GM23338 (cell line): ENCODE measurements at regions not wholly inside any gene's neighbourhood (a gene's known extent, or its start where the extent isn't known, plus 50 kb on each side); places are given as distances from the start of the nearest gene placed in this dataset.

Experiments
- ATAC-seq: fragments of 200-7000 bp; cut with Tn5 transposase; 3 replicates; pipeline ENCODE4 v1.9.1; 2020
- DNase-seq: peaks from one replicate; pipeline ENCODE4 v3.0.0-alpha.2; 2015; ENCODE audit warnings: low spot score
- H2AFZ ChIP-seq: fragments of 200-600 bp; sonication (generic); 2 replicates; pipeline ENCODE4 v1.8.0; 2016; ENCODE audit warnings: antibody characterized with exemption, mild to moderate bottlenecking, moderate library complexity
- H3F3A ChIP-seq: fragments of 200-600 bp; sonication (generic); replicated peaks from 2 replicates; pipeline ENCODE4 v1.8.0; 2017; ENCODE audit warnings: antibody characterized with exemption, mixed run types, low read depth
- H3K27ac ChIP-seq: fragments of 200-600 bp; sonication (generic); 2 replicates; pipeline ENCODE4 v1.6.1; 2016; ENCODE audit warnings: low read depth
- H3K27me3 ChIP-seq: fragments of 200-600 bp; sonication (generic); 2 replicates; pipeline ENCODE4 v1.8.0; 2016; ENCODE audit warnings: mild to moderate bottlenecking, mixed run types, moderate library complexity; ENCODE audit not compliant: insufficient read depth
- H3K36me3 ChIP-seq: fragments of 200-600 bp; sonication (generic); 2 replicates; pipeline ENCODE4 v1.8.0; 2016; ENCODE audit warnings: mild to moderate bottlenecking; ENCODE audit not compliant: insufficient read depth
- H3K4me1 ChIP-seq: fragments of 200-600 bp; sonication (generic); 2 replicates; pipeline ENCODE4 v1.8.0; 2016; ENCODE audit warnings: mild to moderate bottlenecking, moderate library complexity; ENCODE audit not compliant: insufficient read depth
- H3K4me2 ChIP-seq: fragments of 200-600 bp; sonication (generic); 2 replicates; pipeline ENCODE4 v1.7.1; 2017; ENCODE audit warnings: mixed run types
- H3K4me3 ChIP-seq: fragments of 200-600 bp; sonication (generic); 2 replicates; pipeline ENCODE4 v1.6.1; 2016; ENCODE audit warnings: mixed run types
- H3K79me2 ChIP-seq: fragments of 200-600 bp; sonication (generic); replicated peaks from 2 replicates; pipeline ENCODE4 v1.8.0; 2017; ENCODE audit warnings: mild to moderate bottlenecking; ENCODE audit not compliant: insufficient read depth
- H3K9me2 ChIP-seq: fragments of 200-600 bp; sonication (generic); 2 replicates; pipeline ENCODE4 v1.8.0; 2017; ENCODE audit not compliant: insufficient read depth
- H4K20me1 ChIP-seq: fragments of 200-600 bp; sonication (generic); replicated peaks from 2 replicates; pipeline ENCODE4 v1.8.0; 2017; ENCODE audit warnings: mild to moderate bottlenecking; ENCODE audit not compliant: insufficient read depth
- H3K27ac Mint-ChIP-seq: 2 replicates; pipeline ENCODE4 v1.8.0; 2020; ENCODE audit warnings: inconsistent platforms, mild to moderate bottlenecking, moderate library complexity, mixed read lengths
- H3K27me3 Mint-ChIP-seq: 3 replicates; pipeline ENCODE4 v1.8.0; 2022; ENCODE audit warnings: low read depth, mild to moderate bottlenecking, moderate library complexity, mixed read lengths, inconsistent platforms; ENCODE audit not compliant: insufficient read depth, poor library complexity
- H3K36me3 Mint-ChIP-seq: 3 replicates; pipeline ENCODE4 v1.8.0; 2021; ENCODE audit warnings: low read depth, mild to moderate bottlenecking, inconsistent platforms, moderate library complexity, mixed read lengths
- H3K4me1 Mint-ChIP-seq: 3 replicates; pipeline ENCODE4 v1.8.0; 2020; ENCODE audit warnings: mild to moderate bottlenecking, inconsistent platforms, mixed read lengths
- H3K4me3 Mint-ChIP-seq: 3 replicates; pipeline ENCODE4 v1.8.0; 2021; ENCODE audit warnings: moderate library complexity, mild to moderate bottlenecking, inconsistent platforms, mixed read lengths
- H3K9me3 Mint-ChIP-seq: 3 replicates; pipeline ENCODE4 v1.8.0; 2020; ENCODE audit warnings: moderate library complexity, mild to moderate bottlenecking, inconsistent platforms, mixed read lengths
- CREB1 ChIP-seq: fragments of 250-450 bp; sonication (Bioruptor Pico); IDR thresholded peaks from 2 replicates; pipeline ENCODE4 v1.5.0; 2020; ENCODE audit warnings: low read depth, mild to moderate bottlenecking, moderate library complexity
- ETS1 ChIP-seq: IDR thresholded peaks from 2 replicates; pipeline ENCODE4 v1.6.1; 2016; ENCODE audit warnings: antibody characterized with exemption
- EZH2 ChIP-seq: fragments of 200-600 bp; sonication (generic); IDR thresholded peaks from one replicate; pipeline ENCODE4 v1.8.0; 2017; ENCODE audit warnings: antibody characterized with exemption, mild to moderate bottlenecking, low read depth; ENCODE audit not compliant: unreplicated experiment
- EZH2phosphoT487 ChIP-seq: fragments of 200-600 bp; sonication (generic); IDR thresholded peaks from one replicate; pipeline ENCODE4 v1.8.1; 2018; ENCODE audit warnings: antibody characterized with exemption; ENCODE audit not compliant: unreplicated experiment
- NANOG ChIP-seq: IDR thresholded peaks from 2 replicates; pipeline ENCODE4 v1.6.1; 2016; ENCODE audit warnings: antibody characterized with exemption, borderline replicate concordance
- POLR2AphosphoS5 ChIP-seq: IDR thresholded peaks from 2 replicates; pipeline ENCODE4 v1.6.1; 2016; ENCODE audit warnings: antibody characterized with exemption, low read depth
- REST ChIP-seq: IDR thresholded peaks from one replicate; pipeline ENCODE4 v1.6.1; 2018; ENCODE audit warnings: antibody characterized with exemption; ENCODE audit not compliant: unreplicated experiment
- STAT1 ChIP-seq: IDR thresholded peaks from one replicate; pipeline ENCODE4 v1.6.1; 2016; ENCODE audit warnings: antibody characterized with exemption; ENCODE audit not compliant: unreplicated experiment
- ZNF331 ChIP-seq: fragments of 250-450 bp; sonication (Bioruptor Pico); IDR thresholded peaks from 2 replicates; pipeline ENCODE4 v1.5.0; 2020; ENCODE audit warnings: low read depth, mild to moderate bottlenecking, moderate library complexity
- ZNF462 ChIP-seq: fragments of 250-450 bp; sonication (Bioruptor Pico); IDR thresholded peaks from 2 replicates; pipeline ENCODE4 v1.5.0; 2020; ENCODE audit warnings: mild to moderate bottlenecking, moderate library complexity

GRCh38 chr7:25804154-25804553 lies 347.8 kb upstream of the NFE2L3 start:
- no peaks in the 10 kb centered on the region for H3K36me3 ChIP-seq
- no peak for ATAC-seq
- no peaks in the 10 kb centered on the region for H3F3A ChIP-seq
- no peak for DNase-seq
- no peak overlapping the region for H3K4me3 Mint-ChIP-seq
- no peak overlapping the region for H2AFZ ChIP-seq
- no peaks in the 10 kb centered on the region for H3K9me2 ChIP-seq
- H3K79me2 ChIP-seq: no peaks in the 10 kb centered on the region
- H3K4me1 Mint-ChIP-seq: no peaks in the 10 kb centered on the region
- no peaks in the 10 kb centered on the region for H3K27me3 ChIP-seq
- H4K20me1 ChIP-seq: no peaks in the 10 kb centered on the region
- H3K27ac ChIP-seq: no peak overlapping the region
- no peaks in the 10 kb centered on the region for H3K4me1 ChIP-seq
- no peak for TF ChIP-seq REST
- TF ChIP-seq ETS1: no peak
- TF ChIP-seq NANOG: no peak
- TF ChIP-seq EZH2: no peak
- TF ChIP-seq EZH2phosphoT487: no peak
- no peak for TF ChIP-seq ZNF331 (CRISPR knock-in tag)
- TF ChIP-seq CREB1 (CRISPR knock-in tag): no peak
- TF ChIP-seq POLR2AphosphoS5: no peak
- TF ChIP-seq ZNF462: no peak
- TF ChIP-seq STAT1: no peak
- H3K27ac Mint-ChIP-seq: no peak overlapping the region
- no peak overlapping the region for H3K4me2 ChIP-seq
- no peak overlapping the region for H3K4me3 ChIP-seq
- H3K9me3 Mint-ChIP-seq: no peaks in the 10 kb centered on the region; the same call in 2 of the 3 replicates
- H3K27me3 Mint-ChIP-seq: no peaks in the 10 kb centered on the region
- no peaks in the 10 kb centered on the region for H3K36me3 Mint-ChIP-seq
